HFF-Myc (cell line): ENCODE measurements at regions not wholly inside any gene's neighbourhood (a gene's known extent, or its start where the extent isn't known, plus 50 kb on each side); places are given as distances from the start of the nearest gene placed in this dataset.

Source experiments
- DNase-seq: peaks from one replicate; pipeline ENCODE4 v3.0.0-alpha.2; 2011; ENCODE audit warnings: low read depth; ENCODE audit errors: extremely low read depth
- H3K4me3 ChIP-seq: replicated peaks from 2 replicates; pipeline ENCODE4 v1.5.1; 2011; ENCODE audit warnings: low read depth, mild to moderate bottlenecking, control low read depth, low read length
- TF ChIP-seq, protein P1 (sequence below): IDR thresholded peaks from 2 replicates; pipeline ENCODE4 v1.5.1; 2012; ENCODE audit warnings: mild to moderate bottlenecking, low read depth, low read length, control low read depth; ENCODE audit errors: missing control alignments

- no peak for DNase-seq
- TF ChIP-seq, protein P1, sequence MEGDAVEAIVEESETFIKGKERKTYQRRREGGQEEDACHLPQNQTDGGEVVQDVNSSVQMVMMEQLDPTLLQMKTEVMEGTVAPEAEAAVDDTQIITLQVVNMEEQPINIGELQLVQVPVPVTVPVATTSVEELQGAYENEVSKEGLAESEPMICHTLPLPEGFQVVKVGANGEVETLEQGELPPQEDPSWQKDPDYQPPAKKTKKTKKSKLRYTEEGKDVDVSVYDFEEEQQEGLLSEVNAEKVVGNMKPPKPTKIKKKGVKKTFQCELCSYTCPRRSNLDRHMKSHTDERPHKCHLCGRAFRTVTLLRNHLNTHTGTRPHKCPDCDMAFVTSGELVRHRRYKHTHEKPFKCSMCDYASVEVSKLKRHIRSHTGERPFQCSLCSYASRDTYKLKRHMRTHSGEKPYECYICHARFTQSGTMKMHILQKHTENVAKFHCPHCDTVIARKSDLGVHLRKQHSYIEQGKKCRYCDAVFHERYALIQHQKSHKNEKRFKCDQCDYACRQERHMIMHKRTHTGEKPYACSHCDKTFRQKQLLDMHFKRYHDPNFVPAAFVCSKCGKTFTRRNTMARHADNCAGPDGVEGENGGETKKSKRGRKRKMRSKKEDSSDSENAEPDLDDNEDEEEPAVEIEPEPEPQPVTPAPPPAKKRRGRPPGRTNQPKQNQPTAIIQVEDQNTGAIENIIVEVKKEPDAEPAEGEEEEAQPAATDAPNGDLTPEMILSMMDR: no peak
- no peak overlapping the region for H3K4me3 ChIP-seq
Observed at GRCh38 chr15:79373113-79373512, 59.0 kb upstream of the MINAR1 start.

DNA sequence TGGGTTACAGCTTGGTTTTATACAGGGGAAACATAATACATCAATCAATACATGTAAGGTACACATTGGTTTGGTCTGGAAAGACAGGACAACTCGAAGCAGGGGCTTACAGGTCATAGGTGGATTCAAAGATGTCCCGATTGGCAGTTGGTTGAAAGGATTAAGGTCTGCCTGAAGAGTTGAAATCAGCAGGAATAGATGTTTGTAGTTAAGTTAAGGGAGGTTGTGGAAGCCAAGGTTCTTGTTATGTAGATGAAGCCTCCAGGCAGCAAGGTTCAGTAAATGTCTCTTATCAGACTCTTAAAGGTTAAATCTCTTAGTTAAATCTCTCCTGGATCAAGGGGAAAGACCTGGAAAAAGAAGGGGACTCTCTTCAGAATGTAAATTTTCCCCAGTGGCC lies 58.4 kb upstream of the MINAR1 start:
- TF ChIP-seq, protein P1: no peak
- no peak overlapping the region for H3K4me3 ChIP-seq
- DNase-seq: no peak

GRCh38 chr15:79376383-79376782 lies 55.8 kb upstream of the MINAR1 start:
- DNase-seq: no peak
- H3K4me3 ChIP-seq: no peak overlapping the region
- TF ChIP-seq, protein P1: no peak

- TF ChIP-seq, protein P1: no peak
- no peak overlapping the region for H3K4me3 ChIP-seq
- peak; percentile 5 for DNase-seq
Observed at GRCh38 chr15:79378394-79379109, 53.6 kb upstream of the MINAR1 start.

GRCh38 chr15:79380755-79381497 lies 51.2 kb upstream of the MINAR1 start:
- H3K4me3 ChIP-seq: no peak overlapping the region
- DNase-seq: peak; percentile 44
- TF ChIP-seq, protein P1: peak; percentile 95

DNA sequence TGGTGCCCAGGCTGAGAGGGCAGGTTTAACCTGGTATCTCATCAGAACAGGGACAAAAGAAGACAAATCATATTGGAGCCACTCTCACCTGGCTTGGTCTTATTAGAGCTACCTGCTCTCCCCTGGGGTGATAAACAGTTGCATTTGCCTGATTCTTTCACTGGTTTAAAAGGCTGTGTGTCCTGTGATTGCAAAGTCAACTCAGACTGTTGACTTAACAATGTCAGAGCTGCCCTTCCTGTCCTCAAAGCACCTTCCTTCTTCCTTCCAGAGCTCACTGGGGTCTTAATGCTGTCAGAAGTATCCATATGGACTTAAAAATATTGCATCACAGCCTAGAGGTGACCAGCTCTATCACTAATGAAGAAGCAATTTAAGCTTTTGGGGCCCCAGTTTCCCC lies 50.5 kb upstream of the MINAR1 start:
- TF ChIP-seq, protein P1: no peak
- H3K4me3 ChIP-seq: no peak overlapping the region
- DNase-seq: no peak
